ENCODE measurements at regions not wholly inside any gene's neighbourhood (a gene's known extent, or its start where the extent isn't known, plus 50 kb on each side); places are given as distances from the start of the nearest gene placed in this dataset.

DNA sequence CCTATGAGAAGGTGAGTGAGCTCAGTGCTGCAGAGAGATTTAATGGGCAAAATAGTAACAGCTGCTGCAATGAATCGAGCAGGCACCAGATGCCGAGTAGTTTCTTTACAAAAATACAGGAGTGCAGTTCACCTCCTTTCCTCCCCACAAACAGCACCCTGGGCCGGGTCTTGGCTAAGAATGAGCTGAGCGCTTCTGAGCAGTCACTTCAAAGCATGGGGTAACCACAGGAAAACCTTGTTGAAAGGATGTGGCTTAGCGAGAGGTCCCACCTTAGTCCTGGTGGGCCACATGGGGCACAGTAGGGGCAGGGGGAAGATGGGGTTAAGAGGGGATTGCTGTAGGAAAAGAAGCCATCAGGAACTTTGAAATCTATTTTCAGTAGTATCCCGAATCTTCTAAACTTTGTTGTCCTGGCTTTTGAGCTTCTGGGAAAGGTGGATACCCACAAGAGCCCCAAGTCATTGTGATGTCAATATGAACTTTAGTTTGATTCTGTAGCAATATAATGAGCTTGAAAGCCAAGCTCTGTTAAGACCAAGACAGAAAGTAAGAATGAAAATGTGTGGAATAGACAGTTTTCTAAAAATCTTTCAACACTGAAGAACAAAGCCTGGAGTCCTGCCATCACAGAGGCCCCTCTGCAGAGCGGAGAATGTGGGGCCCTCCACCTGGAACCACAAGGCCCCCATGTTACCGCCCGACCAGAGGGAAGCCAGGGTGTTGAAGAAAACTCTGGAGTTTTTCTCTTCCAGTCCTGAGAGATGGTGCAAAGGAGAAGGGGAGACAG is 101.0 kb upstream of the ZNF236 start:
- H3K27ac ChIP-seq = no peak overlapping the region

DNA sequence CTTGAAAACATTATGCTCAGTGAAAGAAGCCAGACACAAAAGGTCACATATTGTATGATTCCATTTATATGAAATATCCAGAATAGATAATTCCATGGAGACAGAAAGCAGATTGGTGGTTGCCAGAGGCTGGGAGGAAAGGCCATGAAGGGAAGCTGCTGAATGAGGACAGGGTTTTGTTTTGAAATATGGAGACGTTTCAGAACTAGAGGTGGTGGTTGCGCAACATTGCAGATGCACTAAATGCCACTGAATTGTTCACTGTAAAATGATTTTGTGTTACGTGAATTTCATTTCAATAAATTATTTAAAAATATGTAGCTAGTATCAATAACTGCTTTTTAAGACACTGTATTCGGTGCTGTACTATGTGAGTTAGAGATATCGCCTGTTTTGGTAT is 101.7 kb upstream of the ZNF236 start:
- H3K36me3 ChIP-seq = no peaks in the 10 kb centered on the region
- H3K9me3 ChIP-seq = no peaks in the 10 kb centered on the region
- no peak overlapping the region for H3K27ac ChIP-seq
- H3K27me3 ChIP-seq = no peaks in the 10 kb centered on the region
- TF ChIP-seq, protein P1, sequence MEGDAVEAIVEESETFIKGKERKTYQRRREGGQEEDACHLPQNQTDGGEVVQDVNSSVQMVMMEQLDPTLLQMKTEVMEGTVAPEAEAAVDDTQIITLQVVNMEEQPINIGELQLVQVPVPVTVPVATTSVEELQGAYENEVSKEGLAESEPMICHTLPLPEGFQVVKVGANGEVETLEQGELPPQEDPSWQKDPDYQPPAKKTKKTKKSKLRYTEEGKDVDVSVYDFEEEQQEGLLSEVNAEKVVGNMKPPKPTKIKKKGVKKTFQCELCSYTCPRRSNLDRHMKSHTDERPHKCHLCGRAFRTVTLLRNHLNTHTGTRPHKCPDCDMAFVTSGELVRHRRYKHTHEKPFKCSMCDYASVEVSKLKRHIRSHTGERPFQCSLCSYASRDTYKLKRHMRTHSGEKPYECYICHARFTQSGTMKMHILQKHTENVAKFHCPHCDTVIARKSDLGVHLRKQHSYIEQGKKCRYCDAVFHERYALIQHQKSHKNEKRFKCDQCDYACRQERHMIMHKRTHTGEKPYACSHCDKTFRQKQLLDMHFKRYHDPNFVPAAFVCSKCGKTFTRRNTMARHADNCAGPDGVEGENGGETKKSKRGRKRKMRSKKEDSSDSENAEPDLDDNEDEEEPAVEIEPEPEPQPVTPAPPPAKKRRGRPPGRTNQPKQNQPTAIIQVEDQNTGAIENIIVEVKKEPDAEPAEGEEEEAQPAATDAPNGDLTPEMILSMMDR (IDR thresholded peaks at IDR 0.05) = no peak
- H3K4me1 ChIP-seq (ENCODE audit: control insufficient read depth in 1 of 2, insufficient read depth in 1 of 2, low read depth in 1 of 2, low read length in 1 of 2) = peaks cover 12 to 13% of the 10 kb centered on the region in 2 experiments
- H3K4me3 ChIP-seq (ENCODE audit: low read depth in 1 of 2, low read length in 1 of 2) = no peak overlapping the region

More for the DNA sequence above, 101.0 kb upstream of the ZNF236 start:
- Histone ChIP-seq H3K27me3 (no peaks in the 10 kb centered on the region), H3K9me3 (no peaks in the 10 kb centered on the region), H3K36me3 (no peaks in the 10 kb centered on the region), H3K4me3 (ENCODE audit: low read depth in 1 of 2, low read length in 1 of 2) (no peak overlapping the region), H3K4me1 (ENCODE audit: control insufficient read depth in 1 of 2, insufficient read depth in 1 of 2, low read depth in 1 of 2, low read length in 1 of 2) (peaks cover 12 to 13% of the 10 kb centered on the region in 2 experiments)
- TF ChIP-seq, protein P1 (IDR thresholded peaks at IDR 0.05) = no peak

DNA sequence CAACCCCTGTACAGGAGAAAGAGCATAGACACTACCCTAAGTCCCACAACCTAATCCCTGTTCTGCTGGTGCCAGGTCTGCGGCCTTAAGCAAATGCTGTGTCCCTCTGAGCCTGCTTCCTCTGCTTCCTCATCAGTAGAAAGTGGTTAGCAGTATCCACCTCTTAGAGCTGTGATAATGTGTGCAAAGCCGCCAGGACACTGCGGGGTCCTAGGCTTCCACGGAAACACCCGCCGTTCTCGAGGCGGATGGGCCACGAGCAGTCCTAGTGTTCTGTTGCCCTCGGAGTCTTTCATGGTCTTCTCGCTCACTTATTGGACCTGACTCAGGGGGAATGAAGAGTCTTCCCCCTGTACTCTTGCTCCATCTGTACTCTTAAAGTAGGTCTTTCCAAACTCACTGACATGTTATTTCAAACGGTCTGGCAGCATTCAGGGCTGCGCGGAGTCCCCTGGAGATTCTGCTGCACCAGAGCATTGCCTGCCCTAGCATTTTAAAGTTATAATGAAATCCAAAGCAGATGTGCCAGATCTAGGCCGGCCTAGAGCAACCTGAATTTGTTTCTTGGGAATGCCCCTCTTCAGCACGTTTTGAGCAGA is 107.2 kb upstream of the ZNF236 start:
- Histone ChIP-seq H3K4me3 (ENCODE audit: low read depth in 1 of 2, low read length in 1 of 2) (no peak overlapping the region), H3K27ac (no peak overlapping the region), H3K4me1 (ENCODE audit: control insufficient read depth in 1 of 2, insufficient read depth in 1 of 2, low read depth in 1 of 2, low read length in 1 of 2) (no peaks in the 10 kb centered on the region), H3K9me3 (no peaks in the 10 kb centered on the region), H3K27me3 (no peaks in the 10 kb centered on the region), H3K36me3 (no peaks in the 10 kb centered on the region)
- TF ChIP-seq, protein P1 (IDR thresholded peaks at IDR 0.05) = no peak

DNA sequence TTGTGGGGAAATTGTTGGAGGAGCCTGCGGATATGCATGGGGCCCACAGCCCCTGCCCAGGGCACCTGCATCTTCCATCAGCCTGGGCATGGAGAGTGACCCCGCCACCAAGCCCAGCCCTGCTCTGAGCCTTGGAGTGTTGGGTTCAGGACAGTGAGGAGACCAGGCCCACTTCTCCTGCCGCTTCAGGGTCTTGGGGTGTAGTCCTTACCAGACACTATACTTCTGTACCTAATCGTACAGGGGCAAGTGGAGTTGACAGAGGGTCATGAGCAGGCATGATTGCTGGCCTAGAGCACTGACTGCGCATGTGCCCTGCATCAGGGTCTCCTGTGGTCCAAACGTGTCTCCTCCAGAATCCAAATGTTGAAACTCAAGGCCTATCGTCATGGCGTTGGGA is 108.9 kb upstream of the ZNF236 start:
- H3K27ac ChIP-seq = no peak overlapping the region
- no peak overlapping the region for H3K4me3 ChIP-seq (ENCODE audit: low read depth in 1 of 2, low read length in 1 of 2)
- TF ChIP-seq, protein P1 (IDR thresholded peaks at IDR 0.05) = no peak
- peaks cover 3 to 5% of the 10 kb centered on the region in 2 experiments for H3K4me1 ChIP-seq (ENCODE audit: control insufficient read depth in 1 of 2, insufficient read depth in 1 of 2, low read depth in 1 of 2, low read length in 1 of 2)
- no peaks in the 10 kb centered on the region for H3K36me3 ChIP-seq
- no peaks in the 10 kb centered on the region for H3K27me3 ChIP-seq
- no peaks in the 10 kb centered on the region for H3K9me3 ChIP-seq

DNA sequence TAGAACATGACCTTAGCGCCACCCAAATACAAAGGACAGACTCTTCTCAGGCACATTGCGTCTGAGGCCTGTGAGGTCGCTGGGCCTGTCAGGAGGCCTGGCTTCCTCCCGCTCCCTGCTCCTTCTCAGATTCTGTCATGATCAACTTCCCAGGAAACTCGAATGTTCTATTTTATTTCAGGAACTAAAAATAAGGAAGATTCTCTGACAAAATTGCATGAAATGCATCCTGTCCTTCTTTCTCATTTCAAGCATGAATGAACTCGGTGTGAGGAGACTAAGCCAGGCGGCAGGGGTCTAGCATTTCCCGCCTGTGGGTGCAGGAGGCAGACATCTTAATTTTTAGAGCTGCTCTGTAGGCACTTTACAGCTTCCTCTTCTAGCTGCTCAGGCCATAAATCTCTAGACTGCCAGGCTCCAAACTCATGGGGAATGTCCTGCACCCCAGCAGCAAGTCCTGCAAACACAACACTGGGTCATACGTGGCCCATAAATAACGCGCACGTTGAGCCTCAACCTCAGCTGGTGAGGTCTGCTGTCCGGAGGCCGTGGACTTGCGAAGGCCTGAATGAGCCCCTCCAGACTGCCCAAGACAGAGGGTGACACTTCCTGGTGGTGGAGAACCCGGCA is 109.7 kb upstream of the ZNF236 start:
- no peaks in the 10 kb centered on the region for H3K27me3 ChIP-seq
- no peaks in the 10 kb centered on the region for H3K9me3 ChIP-seq
- H3K27ac ChIP-seq = no peak overlapping the region
- H3K4me3 ChIP-seq (ENCODE audit: low read depth in 1 of 2, low read length in 1 of 2) = no peak overlapping the region
- TF ChIP-seq, protein P1 (IDR thresholded peaks at IDR 0.05) = no peak
- no peaks in the 10 kb centered on the region for H3K36me3 ChIP-seq
- H3K4me1 ChIP-seq (ENCODE audit: control insufficient read depth in 1 of 2, insufficient read depth in 1 of 2, low read depth in 1 of 2, low read length in 1 of 2) = peaks cover 3 to 5% of the 10 kb centered on the region in 2 experiments
